HCT116 (cell line): ENCODE measurements at regions not wholly inside any gene's neighbourhood (a gene's known extent, or its start where the extent isn't known, plus 50 kb on each side); places are given as distances from the start of the nearest gene placed in this dataset.

ENCODE experiments used
- ATAC-seq: fragments of 200-7000 bp; cut with Tn5 transposase; 2 replicates; pipeline ENCODE4 v1.9.1; 2020; ENCODE audit warnings: mild to moderate bottlenecking, moderate library complexity
- BruUV-seq: library from RNA; stranded (reverse); fragments of 400-500 nt; replicated peaks from 2 replicates; lab custom pipeline; 2021; lab: Mats Ljungman, UMichigan
- CTCF ChIA-PET: fragments of 300-600 bp; sonication (Branson Sonifier 250); formaldehyde crosslinking; loops from one replicate; lab custom pipeline; 2021; ENCODE audit warnings: antibody characterized with exemption; lab: Charles Lee
- POLR2A ChIA-PET: fragments of 300-600, 350-600 bp; sonication (Branson Sonifier 250); formaldehyde crosslinking; loops from one replicate; lab custom pipeline; 2021; ENCODE audit warnings: antibody characterized with exemption; lab: Charles Lee
- RAD21 ChIA-PET, 2 experiments: fragments of 300-600 bp; sonication (Branson Sonifier 250); formaldehyde crosslinking; loops; one replicate each; lab custom pipeline; 2023; ENCODE audit warnings: low total read pairs in 2 of 2; ENCODE audit not compliant: uncharacterized antibody in 2 of 2, unreplicated experiment in 2 of 2, low non-redundant PET in 1 of 2; lab: Charles Lee
- DNase-seq: peaks from one replicate; pipeline ENCODE4 v3.0.0-alpha.2; 2010; ENCODE audit warnings: low read depth, low spot score
- H2AFZ ChIP-seq: fragments of 200-600 bp; shearing (Covaris generic), sonication (generic); 2 replicates; pipeline ENCODE4 v1.6.1; 2017; ENCODE audit warnings: low read depth, mixed run types, mixed read lengths, antibody characterized with exemption, low read length; ENCODE audit not compliant: poor library complexity, severe bottlenecking
- H3K27ac ChIP-seq: 2 replicates; pipeline ENCODE4 v1.5.1; 2012; ENCODE audit warnings: low read depth, low read length
- H3K27me3 ChIP-seq: fragments of 200-600 bp; sonication (generic); 2 replicates; pipeline ENCODE4 v1.6.1; 2016; ENCODE audit warnings: mixed run types, low read length, mixed read lengths; ENCODE audit not compliant: insufficient read depth
- H3K36me3 ChIP-seq, 2 experiments: fragments of 200-500 bp in 1 of 2; fragments of 200-600 bp in 1 of 2; sonication (Bioruptor generic) in 1 of 2; sonication (generic) in 1 of 2; 2 replicates each; pipeline versions ENCODE4 v1.5.1 to v1.6.1; 2014 to 2016; ENCODE audit warnings: low read length in 2 of 2, inconsistent platforms in 1 of 2, mixed read lengths in 1 of 2, mixed run types in 1 of 2; ENCODE audit not compliant: insufficient read depth in 2 of 2, control insufficient read depth in 1 of 2
- H3K4me1 ChIP-seq, 2 experiments: fragments of 200-600 bp in 1 of 2; sonication (generic) in 1 of 2; 2 replicates each; pipeline versions ENCODE4 v1.5.1 to v1.6.1; 2012 to 2017; ENCODE audit warnings: low read length in 2 of 2, inconsistent platforms in 1 of 2, mild to moderate bottlenecking in 1 of 2, mixed read lengths in 1 of 2, mixed run types in 1 of 2, moderate library complexity in 1 of 2; ENCODE audit not compliant: insufficient read depth in 2 of 2, control insufficient read depth in 1 of 2
- H3K4me2 ChIP-seq: fragments of 200-600 bp; sonication (generic); 2 replicates; pipeline ENCODE4 v1.6.1; 2017; ENCODE audit warnings: mixed run types, low read length, mixed read lengths
- H3K4me3 ChIP-seq, 2 experiments: fragments of 200-600 bp in 1 of 2; sonication (generic) in 1 of 2; replicated peaks in 1 of 2; 2 replicates each; pipeline ENCODE4 v1.5.1; 2011 to 2016; ENCODE audit warnings: low read length in 2 of 2, control low read depth in 1 of 2, low read depth in 1 of 2, mild to moderate bottlenecking in 1 of 2, mixed read lengths in 1 of 2, mixed run types in 1 of 2
- H3K79me2 ChIP-seq: fragments of 200-600 bp; sonication (generic); 2 replicates; pipeline ENCODE4 v1.6.1; 2017; ENCODE audit warnings: mild to moderate bottlenecking, mixed run types, low read length, moderate library complexity, mixed read lengths; ENCODE audit not compliant: insufficient read depth
- H3K9ac ChIP-seq: fragments of 200-600 bp; sonication (generic); 2 replicates; pipeline ENCODE4 v1.6.1; 2016; ENCODE audit warnings: low read length, mixed read lengths
- H3K9me2 ChIP-seq: fragments of 200-600 bp; sonication (generic), shearing (Covaris generic); 2 replicates; pipeline ENCODE4 v1.6.1; 2017; ENCODE audit warnings: mixed run types, mild to moderate bottlenecking, moderate library complexity; ENCODE audit not compliant: insufficient read depth
- H3K9me3 ChIP-seq, 2 experiments: fragments of 200-500 bp in 1 of 2; fragments of 200-600 bp in 1 of 2; sonication (Bioruptor generic) in 1 of 2; sonication (generic) in 1 of 2; 2 replicates each; pipeline ENCODE4 v1.6.1; 2014 to 2017; ENCODE audit warnings: low read length in 2 of 2, mixed read lengths in 2 of 2, inconsistent platforms in 1 of 2, low read depth in 1 of 2, mild to moderate bottlenecking in 1 of 2, mixed run types in 1 of 2, moderate library complexity in 1 of 2; ENCODE audit not compliant: control insufficient read depth in 1 of 2, insufficient read depth in 1 of 2
- H4K20me1 ChIP-seq: fragments of 200-600 bp; sonication (generic), shearing (Covaris generic); 2 replicates; pipeline ENCODE4 v1.6.1; 2017; ENCODE audit warnings: mixed run types, mild to moderate bottlenecking, moderate library complexity; ENCODE audit not compliant: insufficient read depth
- CEBPB ChIP-seq: IDR thresholded peaks from 2 replicates; pipeline ENCODE4 v1.6.1; 2012; ENCODE audit warnings: low read depth
- EGR1 ChIP-seq: IDR thresholded peaks from 2 replicates; pipeline ENCODE4 v1.6.1; 2012; ENCODE audit warnings: low read depth
- ELF1 ChIP-seq: IDR thresholded peaks from 2 replicates; pipeline ENCODE4 v1.6.1; 2012; ENCODE audit warnings: low read depth, borderline replicate concordance
- EZH2 ChIP-seq: fragments of 200-600 bp; sonication (generic); IDR thresholded peaks from 2 replicates; pipeline ENCODE4 v1.6.1; 2017; ENCODE audit warnings: antibody characterized with exemption, mixed run types
- POLR2A ChIP-seq: IDR thresholded peaks from 2 replicates; pipeline ENCODE4 v1.7.0; 2011; ENCODE audit warnings: borderline replicate concordance; ENCODE audit not compliant: insufficient read depth, insufficient read length; ENCODE audit errors: extremely low read depth
- SP1 ChIP-seq: IDR thresholded peaks from 2 replicates; pipeline ENCODE4 v1.6.1; 2012; ENCODE audit warnings: low read depth
- ZFX ChIP-seq: fragments of 450-650 bp; IDR thresholded peaks from 2 replicates; pipeline ENCODE4 v1.6.1; 2017
- ZNF274 ChIP-seq: fragments of 200-500 bp; sonication (Bioruptor generic); IDR thresholded peaks from 2 replicates; pipeline ENCODE4 v1.6.1; 2014; ENCODE audit warnings: mild to moderate bottlenecking, low read depth, low read length, inconsistent platforms
- intact Hi-C: fragments of 100-400 bp; cut with micrococcal nuclease; formaldehyde crosslinking; loops from 2 replicates; pipeline ENCODE4 v1.10.0; 2022
- TF ChIP-seq, protein P1 (sequence below): IDR thresholded peaks from 2 replicates; pipeline ENCODE4 v1.6.1; 2012
- TF ChIP-seq, protein P2 (sequence below): IDR thresholded peaks from 2 replicates; pipeline ENCODE4 v1.6.1; 2012; ENCODE audit warnings: low read depth

DNA sequence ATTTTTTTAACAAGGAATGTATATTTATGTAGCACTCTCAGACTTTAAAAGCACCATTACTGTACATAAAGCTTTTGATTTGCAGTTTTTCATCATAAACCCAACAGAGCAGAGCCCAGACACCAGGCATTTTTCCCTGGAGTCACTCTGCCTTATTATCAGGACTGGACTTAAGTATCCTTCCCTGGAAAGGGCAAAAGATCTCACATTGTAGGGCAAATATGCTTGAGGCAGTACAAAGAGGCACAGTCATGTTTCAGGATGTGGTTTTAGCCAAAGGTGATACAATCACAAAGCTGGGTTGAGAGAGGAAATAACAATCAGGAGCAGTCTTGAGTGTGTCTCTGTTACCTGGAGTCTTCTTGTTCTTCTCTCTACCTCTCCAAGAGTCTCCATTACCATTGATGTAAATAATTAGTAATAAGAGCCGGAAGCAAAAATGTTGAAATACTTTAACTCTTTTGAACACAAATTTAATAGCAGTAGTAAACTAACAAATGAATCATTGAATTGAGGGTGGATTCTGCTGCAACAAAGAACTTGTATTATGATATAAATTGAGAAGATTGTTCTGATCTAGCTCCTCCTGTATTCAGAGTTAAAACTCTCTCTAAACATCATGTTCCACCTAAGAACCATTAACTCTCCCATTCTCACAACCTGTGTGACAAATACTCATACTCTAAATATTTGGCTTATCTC, 160.5 kb downstream of the LTN1 start:
- BruUV-seq, result no TSS peak
- POLR2A ChIA-PET, result no interaction called here
- DNase-seq, result no peak

DNA sequence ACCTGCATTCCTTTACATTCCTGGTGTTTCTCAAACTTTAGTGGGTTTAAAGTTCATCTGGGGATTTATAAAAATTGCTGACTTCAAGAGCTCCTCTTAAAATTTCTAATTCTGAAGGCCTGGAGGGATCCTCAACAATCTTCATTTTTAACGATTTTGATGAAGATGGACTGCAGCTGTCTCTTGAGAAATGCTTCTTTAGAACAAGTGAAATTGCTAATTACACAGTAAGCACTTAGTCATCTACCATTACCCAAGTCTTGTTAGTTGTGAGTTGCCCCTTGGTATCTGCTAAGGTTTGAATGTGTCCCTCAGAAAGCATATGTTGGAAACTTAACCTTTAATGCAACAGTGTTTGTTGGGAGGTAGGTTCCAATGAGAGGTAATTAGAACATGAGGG, 163.7 kb downstream of the LTN1 start:
- Histone ChIP-seq H3K4me1 (peaks cover 0 to 5% of the 10 kb centered on the region in 2 experiments; a peak in 1 of 4 replicates), H2AFZ (no peak overlapping the region), H3K27ac (no peak overlapping the region), H3K4me2 (no peak overlapping the region), H3K27me3 (peaks cover 8% of the 10 kb centered on the region; the same call in 1 of the 2 replicates), H3K9ac (no peak overlapping the region), H3K9me2 (no peaks in the 10 kb centered on the region), H3K4me3 (no peak overlapping the region), H3K36me3 (no peaks in the 10 kb centered on the region), H3K79me2 (no peaks in the 10 kb centered on the region), H4K20me1 (no peaks in the 10 kb centered on the region), H3K9me3 (no peaks in the 10 kb centered on the region)
- BruUV-seq, result no TSS peak
- DNase-seq (no peak), ATAC-seq (no peak)
- TF ChIP-seq ELF1, result no peak
- TF ChIP-seq, protein P1, sequence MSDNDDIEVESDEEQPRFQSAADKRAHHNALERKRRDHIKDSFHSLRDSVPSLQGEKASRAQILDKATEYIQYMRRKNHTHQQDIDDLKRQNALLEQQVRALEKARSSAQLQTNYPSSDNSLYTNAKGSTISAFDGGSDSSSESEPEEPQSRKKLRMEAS, result no peak
- no peak for TF ChIP-seq EZH2
- TF ChIP-seq ZFX, result no peak
- TF ChIP-seq EGR1, result no peak
- TF ChIP-seq, protein P2, sequence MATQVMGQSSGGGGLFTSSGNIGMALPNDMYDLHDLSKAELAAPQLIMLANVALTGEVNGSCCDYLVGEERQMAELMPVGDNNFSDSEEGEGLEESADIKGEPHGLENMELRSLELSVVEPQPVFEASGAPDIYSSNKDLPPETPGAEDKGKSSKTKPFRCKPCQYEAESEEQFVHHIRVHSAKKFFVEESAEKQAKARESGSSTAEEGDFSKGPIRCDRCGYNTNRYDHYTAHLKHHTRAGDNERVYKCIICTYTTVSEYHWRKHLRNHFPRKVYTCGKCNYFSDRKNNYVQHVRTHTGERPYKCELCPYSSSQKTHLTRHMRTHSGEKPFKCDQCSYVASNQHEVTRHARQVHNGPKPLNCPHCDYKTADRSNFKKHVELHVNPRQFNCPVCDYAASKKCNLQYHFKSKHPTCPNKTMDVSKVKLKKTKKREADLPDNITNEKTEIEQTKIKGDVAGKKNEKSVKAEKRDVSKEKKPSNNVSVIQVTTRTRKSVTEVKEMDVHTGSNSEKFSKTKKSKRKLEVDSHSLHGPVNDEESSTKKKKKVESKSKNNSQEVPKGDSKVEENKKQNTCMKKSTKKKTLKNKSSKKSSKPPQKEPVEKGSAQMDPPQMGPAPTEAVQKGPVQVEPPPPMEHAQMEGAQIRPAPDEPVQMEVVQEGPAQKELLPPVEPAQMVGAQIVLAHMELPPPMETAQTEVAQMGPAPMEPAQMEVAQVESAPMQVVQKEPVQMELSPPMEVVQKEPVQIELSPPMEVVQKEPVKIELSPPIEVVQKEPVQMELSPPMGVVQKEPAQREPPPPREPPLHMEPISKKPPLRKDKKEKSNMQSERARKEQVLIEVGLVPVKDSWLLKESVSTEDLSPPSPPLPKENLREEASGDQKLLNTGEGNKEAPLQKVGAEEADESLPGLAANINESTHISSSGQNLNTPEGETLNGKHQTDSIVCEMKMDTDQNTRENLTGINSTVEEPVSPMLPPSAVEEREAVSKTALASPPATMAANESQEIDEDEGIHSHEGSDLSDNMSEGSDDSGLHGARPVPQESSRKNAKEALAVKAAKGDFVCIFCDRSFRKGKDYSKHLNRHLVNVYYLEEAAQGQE, result no peak
- no peak for TF ChIP-seq POLR2A
- no peak for TF ChIP-seq SP1
- TF ChIP-seq CEBPB, result no peak
- TF ChIP-seq ZNF274, result no peak
- CTCF ChIA-PET, result no interaction called here
- RAD21 ChIA-PET, result no interaction called here
- POLR2A ChIA-PET, result no interaction called here
- intact Hi-C loops, result no loop called here

More for the DNA sequence above, 160.5 kb downstream of the LTN1 start:
- H3K9me2 ChIP-seq, result no peaks in the 10 kb centered on the region
- RAD21 ChIA-PET, result no interaction called here
- CTCF ChIA-PET, result no interaction called here
- no peak overlapping the region for H2AFZ ChIP-seq
- H3K27ac ChIP-seq, result no peak overlapping the region
- TF ChIP-seq SP1 (no peak), ELF1 (no peak)
- no peaks in the 10 kb centered on the region for H3K9me3 ChIP-seq
- H3K4me1 ChIP-seq, result peaks cover 0 to 14% of the 10 kb centered on the region in 2 experiments; a peak in 2 of 4 replicates
- intact Hi-C loops, result no loop called here
- no peaks in the 10 kb centered on the region for H4K20me1 ChIP-seq
- H3K4me3 ChIP-seq, result no peak overlapping the region
- no peak overlapping the region for H3K9ac ChIP-seq
- no peak overlapping the region for H3K4me2 ChIP-seq
- H3K27me3 ChIP-seq, result 0 out of 2 replicates have a peak, but pooled peaks cover under 1% of the 10 kb centered on the region
- H3K36me3 ChIP-seq, result no peaks in the 10 kb centered on the region
- no peak for ATAC-seq
- no peaks in the 10 kb centered on the region for H3K79me2 ChIP-seq
